Ectodermal cell (in vitro differentiated cells): ENCODE measurements at regions not wholly inside any gene's neighbourhood (a gene's known extent, or its start where the extent isn't known, plus 50 kb on each side); places are given as distances from the start of the nearest gene placed in this dataset.

Experiments used
- H3K27ac ChIP-seq: 2 replicates; pipeline ENCODE4 v1.7.0; 2013; ENCODE audit warnings: mild to moderate bottlenecking, low read depth, low read length; ENCODE audit not compliant: insufficient read depth, poor library complexity, severe bottlenecking
- H3K27me3 ChIP-seq: 2 replicates; pipeline ENCODE4 v1.7.0; 2013; ENCODE audit warnings: mild to moderate bottlenecking, low read length; ENCODE audit not compliant: insufficient read depth, control insufficient read depth, poor library complexity, severe bottlenecking
- H3K36me3 ChIP-seq: one replicate; pipeline ENCODE4 v1.7.0; 2013; ENCODE audit warnings: low read length; ENCODE audit not compliant: control insufficient read depth, insufficient read depth
- H3K4me1 ChIP-seq: one replicate; pipeline ENCODE4 v1.7.0; 2013; ENCODE audit warnings: low read length; ENCODE audit not compliant: control insufficient read depth, insufficient read depth
- H3K4me3 ChIP-seq: 2 replicates; pipeline ENCODE4 v1.7.0; 2013; ENCODE audit warnings: low read depth, low read length, control low read depth; ENCODE audit not compliant: insufficient read depth
- H3K9me3 ChIP-seq: 2 replicates; pipeline ENCODE4 v1.7.0; 2013; ENCODE audit warnings: mild to moderate bottlenecking, low read length, moderate library complexity; ENCODE audit not compliant: control insufficient read depth
- WGBS, 2 experiments: methylation state at CpG; one replicate each; pipeline ENCODE4 v1.1.7; 2013; ENCODE audit warnings: missing lambda C conversion rate in 2 of 2; 5-methylcytosine and 5-hydroxymethylcytosine counted together

DNA sequence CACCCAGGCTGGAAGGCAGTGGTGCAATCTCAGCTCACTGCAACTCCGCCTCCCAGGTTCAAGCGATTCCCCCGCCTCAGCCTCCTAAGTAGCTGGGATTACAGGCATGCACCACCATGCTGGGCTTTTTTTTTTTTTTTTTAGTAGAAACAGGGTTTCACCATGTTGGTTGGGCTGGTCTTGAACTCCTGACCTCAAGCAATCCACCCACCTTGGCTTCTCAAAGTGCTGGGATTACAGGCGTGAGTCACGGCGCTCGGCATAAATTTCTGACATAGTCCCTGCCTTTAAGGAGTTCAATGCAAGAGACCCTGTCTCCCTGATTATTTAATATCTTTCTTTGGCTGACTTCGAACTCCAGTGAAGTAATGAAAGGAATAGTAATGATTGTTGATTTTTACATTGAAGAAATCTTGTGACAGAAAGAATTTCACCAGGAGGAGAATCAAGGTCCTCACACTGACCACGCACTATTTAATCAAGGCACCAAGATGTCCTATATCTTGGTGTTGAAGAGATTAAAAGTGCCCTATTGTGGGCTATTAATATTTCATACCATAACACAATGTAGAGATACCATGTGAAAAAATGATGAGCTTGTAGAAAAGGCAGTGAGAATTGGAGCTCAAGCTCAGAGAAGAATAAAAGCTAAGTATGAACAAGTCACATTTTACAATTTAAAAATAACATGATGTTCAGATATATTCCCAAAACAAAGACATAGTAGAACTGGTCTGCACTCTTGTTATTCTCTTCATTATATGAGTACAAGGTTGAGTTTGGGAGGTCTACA lies 71.6 kb upstream of the BLID start:
- Histone ChIP-seq H3K4me3 (no peak overlapping the region), H3K27me3 (no peaks in the 10 kb centered on the region), H3K4me1 (no peaks in the 10 kb centered on the region), H3K27ac (no peak overlapping the region), H3K36me3 (no peaks in the 10 kb centered on the region), H3K9me3 (no peaks in the 10 kb centered on the region)
- 92 to 97% methylated on average over 9 of the region's 9 CpGs for WGBS, 2 experiments

- Histone ChIP-seq H3K4me3 (no peak overlapping the region), H3K27me3 (no peaks in the 10 kb centered on the region), H3K27ac (no peak overlapping the region), H3K36me3 (no peaks in the 10 kb centered on the region), H3K4me1 (no peaks in the 10 kb centered on the region), H3K9me3 (no peaks in the 10 kb centered on the region)
- 90 to 100% methylated on average over 2 to 3 of the region's 3 CpGs for WGBS, 2 experiments
These were observed 70.5 kb upstream of the BLID start for GRCh38 chr11:122186439-122187080.

- H3K27ac ChIP-seq = no peak overlapping the region
- H3K4me3 ChIP-seq = no peak overlapping the region
- no peaks in the 10 kb centered on the region for H3K27me3 ChIP-seq
- no peaks in the 10 kb centered on the region for H3K36me3 ChIP-seq
- no peaks in the 10 kb centered on the region for H3K9me3 ChIP-seq
- no peaks in the 10 kb centered on the region for H3K4me1 ChIP-seq
These were observed 67.9 kb upstream of the BLID start for GRCh38 chr11:122183933-122184332.

- Histone ChIP-seq H3K4me3 (no peak overlapping the region), H3K27me3 (no peaks in the 10 kb centered on the region), H3K4me1 (no peaks in the 10 kb centered on the region), H3K27ac (no peak overlapping the region), H3K9me3 (no peaks in the 10 kb centered on the region), H3K36me3 (no peaks in the 10 kb centered on the region)
- 89 to 90% methylated on average over 1 of the region's 1 CpG for WGBS, 2 experiments
These were observed 65.9 kb upstream of the BLID start for GRCh38 chr11:122181893-122182292.

DNA sequence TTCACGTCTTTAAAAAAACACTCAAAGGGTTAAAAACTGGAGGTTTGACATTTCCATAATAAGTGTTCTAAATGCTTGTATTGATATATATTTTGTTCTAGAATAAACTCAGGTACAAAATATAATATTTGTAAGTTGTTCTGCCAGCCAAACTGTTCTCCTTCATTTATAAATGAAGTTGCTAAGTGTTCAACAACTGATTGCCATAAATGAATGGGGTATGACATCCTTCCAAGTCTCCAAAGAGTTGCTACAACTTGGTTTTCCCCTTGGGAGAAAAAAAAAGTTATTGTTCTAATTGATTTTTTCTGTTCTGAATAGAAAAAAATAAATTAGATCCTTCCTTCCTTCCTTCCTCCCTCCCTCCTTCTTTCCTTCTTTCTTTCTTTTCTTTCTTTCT lies 65.4 kb upstream of the BLID start:
- no peaks in the 10 kb centered on the region for H3K4me1 ChIP-seq
- 100% methylated on average over 1 of the region's 1 CpG for WGBS, 2 experiments

DNA sequence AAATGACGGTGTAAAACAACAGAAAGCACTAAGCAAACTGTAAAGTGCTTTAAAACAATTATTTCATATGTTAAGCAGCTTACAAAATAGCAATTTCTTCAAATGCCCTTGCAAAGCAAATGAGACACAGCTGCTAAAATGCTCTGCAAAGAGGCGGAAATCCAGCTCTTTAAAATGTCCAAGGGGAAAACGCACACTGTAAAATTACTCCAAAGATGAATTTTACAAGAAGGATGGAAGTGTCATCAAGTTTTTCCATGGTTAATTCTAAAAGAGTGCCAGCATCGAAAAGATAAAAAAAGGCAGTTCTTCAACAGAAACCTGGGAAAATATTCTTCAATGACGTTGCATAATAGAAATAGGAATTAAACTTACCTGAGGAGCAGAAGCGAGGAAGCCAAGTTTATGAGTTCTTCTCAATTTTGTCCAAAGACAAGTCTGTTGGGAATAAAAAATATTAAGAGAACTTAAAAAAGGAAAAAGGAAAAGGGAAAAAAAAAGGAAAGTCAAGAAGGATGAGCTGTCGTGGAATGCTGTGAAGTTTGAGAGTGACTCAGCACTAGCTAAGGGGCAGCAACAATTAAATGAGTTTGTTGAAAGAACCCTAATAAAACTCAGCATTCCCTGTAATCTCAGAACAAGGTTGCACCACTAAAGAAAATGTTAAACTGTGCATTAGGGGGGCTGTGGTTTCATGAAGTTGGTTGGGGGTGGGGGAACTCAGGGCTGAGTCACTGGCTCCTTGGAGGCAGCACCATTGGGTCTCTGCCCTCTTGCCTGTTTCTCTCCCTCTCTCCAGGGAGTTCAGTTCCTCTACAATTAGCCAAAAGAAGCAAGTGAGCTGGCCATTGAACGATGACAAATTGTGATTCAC lies 64.2 kb upstream of the BLID start:
- Histone ChIP-seq H3K4me1 (no peaks in the 10 kb centered on the region), H3K9me3 (no peaks in the 10 kb centered on the region), H3K4me3 (no peak overlapping the region), H3K27me3 (no peaks in the 10 kb centered on the region), H3K36me3 (no peaks in the 10 kb centered on the region), H3K27ac (no peak overlapping the region)
- WGBS, 2 experiments = 85 to 92% methylated on average over 6 to 7 of the region's 8 CpGs

More for the DNA sequence above, 65.4 kb upstream of the BLID start:
- Histone ChIP-seq H3K9me3 (no peaks in the 10 kb centered on the region), H3K27me3 (no peaks in the 10 kb centered on the region), H3K4me3 (no peak overlapping the region), H3K27ac (no peak overlapping the region), H3K36me3 (no peaks in the 10 kb centered on the region)

GRCh38 chr11:122178795-122179194 lies 62.8 kb upstream of the BLID start:
- WGBS, 2 experiments = 85% methylated on average over 5 of the region's 5 CpGs
- Histone ChIP-seq H3K27me3 (no peaks in the 10 kb centered on the region), H3K27ac (no peak overlapping the region), H3K9me3 (no peaks in the 10 kb centered on the region), H3K4me1 (no peaks in the 10 kb centered on the region), H3K36me3 (no peaks in the 10 kb centered on the region), H3K4me3 (no peak overlapping the region)

- H3K27ac ChIP-seq = no peak overlapping the region
- no peak overlapping the region for H3K4me3 ChIP-seq
These were observed 61.2 kb upstream of the BLID start for GRCh38 chr11:122177238-122177637.

GRCh38 chr11:122176651-122177050 lies 60.6 kb upstream of the BLID start:
- 92 to 94% methylated on average over 3 of the region's 3 CpGs for WGBS, 2 experiments
- no peaks in the 10 kb centered on the region for H3K4me1 ChIP-seq
- H3K27ac ChIP-seq = no peak overlapping the region
- H3K27me3 ChIP-seq = no peaks in the 10 kb centered on the region
- no peaks in the 10 kb centered on the region for H3K36me3 ChIP-seq
- H3K9me3 ChIP-seq = no peaks in the 10 kb centered on the region
- no peak overlapping the region for H3K4me3 ChIP-seq

More at GRCh38 chr11:122177238-122177637, 61.2 kb upstream of the BLID start:
- H3K9me3 ChIP-seq = no peaks in the 10 kb centered on the region
- no peaks in the 10 kb centered on the region for H3K36me3 ChIP-seq
- 78% methylated on average over 1 of the region's 1 CpG; no CpG with 5 or more reads in 1 of the 2 experiments for WGBS, 2 experiments
- H3K4me1 ChIP-seq = no peaks in the 10 kb centered on the region
- no peaks in the 10 kb centered on the region for H3K27me3 ChIP-seq

DNA sequence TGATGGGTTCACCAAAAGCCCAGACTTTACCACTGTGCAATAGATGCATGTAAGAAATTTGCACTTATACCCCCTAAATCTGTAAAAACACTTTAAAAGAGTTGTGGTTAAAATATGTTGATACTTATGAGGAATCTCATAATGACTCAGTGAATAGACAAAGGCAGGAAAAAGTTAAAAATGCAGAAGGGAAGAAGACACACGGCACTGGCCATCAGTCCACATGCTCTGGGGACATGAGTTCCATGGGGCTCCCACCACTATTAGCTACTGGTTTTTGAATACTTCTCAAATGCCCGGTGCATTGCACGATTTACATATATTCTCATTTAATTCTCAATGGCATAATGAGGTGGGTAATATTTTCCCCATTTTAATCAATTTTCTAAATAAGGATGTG lies 59.3 kb upstream of the BLID start:
- H3K27ac ChIP-seq = no peak overlapping the region
- no peaks in the 10 kb centered on the region for H3K27me3 ChIP-seq
- no peaks in the 10 kb centered on the region for H3K4me1 ChIP-seq
- H3K4me3 ChIP-seq = no peak overlapping the region
- 90 to 97% methylated on average over 2 of the region's 3 CpGs for WGBS, 2 experiments
- no peaks in the 10 kb centered on the region for H3K36me3 ChIP-seq
- no peaks in the 10 kb centered on the region for H3K9me3 ChIP-seq
